ENCODE measurements at regions not wholly inside any gene's neighbourhood (a gene's known extent, or its start where the extent isn't known, plus 50 kb on each side); places are given as distances from the start of the nearest gene placed in this dataset.
"Not testable (repeated sequence)": the region's sequence is repeated elsewhere in the genome, so short reads cannot be mapped to it uniquely, and the experiment has no call there.

- DNase-seq (ENCODE audit: low read depth), result no peak
Observed at GRCh38 chr1:234843946-234844345, 234.0 kb upstream of the IRF2BP2 start.

- no peak for DNase-seq (ENCODE audit: low read depth)
Observed at GRCh38 chr1:234842726-234843641, 233.0 kb upstream of the IRF2BP2 start.

GRCh38 chr1:234841710-234842231 lies 231.8 kb upstream of the IRF2BP2 start:
- DNase-seq (ENCODE audit: low read depth), result no peak

- no peak for DNase-seq (ENCODE audit: low read depth)
Observed at GRCh38 chr1:234841281-234841680, 231.3 kb upstream of the IRF2BP2 start.

- DNase-seq (ENCODE audit: low read depth), result no peak
Observed at GRCh38 chr1:234840843-234841242, 230.9 kb upstream of the IRF2BP2 start.

GRCh38 chr1:234840253-234840652 lies 230.3 kb upstream of the IRF2BP2 start:
- DNase-seq (ENCODE audit: low read depth), result no peak

GRCh38 chr1:234839663-234840062 lies 229.7 kb upstream of the IRF2BP2 start:
- no peak for DNase-seq (ENCODE audit: low read depth)

GRCh38 chr1:234838820-234839219 lies 228.8 kb upstream of the IRF2BP2 start:
- no peak for DNase-seq (ENCODE audit: low read depth)

GRCh38 chr1:234838182-234838581 lies 228.2 kb upstream of the IRF2BP2 start:
- no peak for DNase-seq (ENCODE audit: low read depth)

- no peak for DNase-seq (ENCODE audit: low read depth)
Observed at GRCh38 chr1:234837713-234838112, 227.7 kb upstream of the IRF2BP2 start.

GRCh38 chr1:234836776-234837357 lies 226.9 kb upstream of the IRF2BP2 start:
- DNase-seq (ENCODE audit: low read depth), result no peak

GRCh38 chr1:234836045-234836681 lies 226.2 kb upstream of the IRF2BP2 start:
- no peak for DNase-seq (ENCODE audit: low read depth)

- no peak for DNase-seq (ENCODE audit: low read depth)
Observed at GRCh38 chr1:234835239-234835638, 225.3 kb upstream of the IRF2BP2 start.

GRCh38 chr1:234833646-234834045 lies 223.7 kb upstream of the IRF2BP2 start:
- DNase-seq (ENCODE audit: low read depth), result no peak

GRCh38 chr1:234833118-234833517 lies 223.1 kb upstream of the IRF2BP2 start:
- no peak for DNase-seq (ENCODE audit: low read depth)

GRCh38 chr1:234827656-234828055 lies 217.7 kb upstream of the IRF2BP2 start:
- no peak for DNase-seq (ENCODE audit: low read depth)

- no peak for DNase-seq (ENCODE audit: low read depth)
Observed at GRCh38 chr1:234827181-234827580, 217.2 kb upstream of the IRF2BP2 start.

GRCh38 chr1:234826352-234826751 lies 216.4 kb upstream of the IRF2BP2 start:
- DNase-seq (ENCODE audit: low read depth), result no peak

GRCh38 chr1:234825498-234826165 lies 215.7 kb upstream of the IRF2BP2 start:
- DNase-seq (ENCODE audit: low read depth), result no peak

- DNase-seq (ENCODE audit: low read depth), result not testable (repeated sequence)
Observed at GRCh38 chr1:234824836-234825235, 214.9 kb upstream of the IRF2BP2 start.

- no peak for DNase-seq (ENCODE audit: low read depth)
Observed at GRCh38 chr1:234823191-234824176, 213.5 kb upstream of the IRF2BP2 start.

All from HS-27A (cell line).